ENCODE measurements at regions not wholly inside any gene's neighbourhood (a gene's known extent, or its start where the extent isn't known, plus 50 kb on each side); places are given as distances from the start of the nearest gene placed in this dataset.

DNA sequence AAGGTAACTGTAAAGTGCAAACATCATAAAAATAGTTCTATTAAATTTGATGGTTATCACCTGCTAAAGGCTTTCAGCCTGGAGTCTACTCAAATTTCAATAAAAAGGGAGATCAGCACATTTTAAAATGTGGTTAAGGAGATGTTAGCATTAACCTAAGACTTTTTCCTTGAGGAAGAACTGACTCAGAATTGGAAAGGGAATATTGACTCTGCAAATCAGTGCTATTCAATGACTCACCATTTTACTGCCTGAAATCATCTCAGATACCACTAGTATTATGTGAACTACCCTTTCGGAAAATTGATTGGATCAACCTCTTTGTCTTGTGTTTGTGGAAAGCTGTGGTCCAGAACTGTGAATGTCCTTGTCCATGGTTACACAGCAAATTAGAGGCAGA is 113.3 kb downstream of the ADRB2 start:
- TF ChIP-seq, protein P1, sequence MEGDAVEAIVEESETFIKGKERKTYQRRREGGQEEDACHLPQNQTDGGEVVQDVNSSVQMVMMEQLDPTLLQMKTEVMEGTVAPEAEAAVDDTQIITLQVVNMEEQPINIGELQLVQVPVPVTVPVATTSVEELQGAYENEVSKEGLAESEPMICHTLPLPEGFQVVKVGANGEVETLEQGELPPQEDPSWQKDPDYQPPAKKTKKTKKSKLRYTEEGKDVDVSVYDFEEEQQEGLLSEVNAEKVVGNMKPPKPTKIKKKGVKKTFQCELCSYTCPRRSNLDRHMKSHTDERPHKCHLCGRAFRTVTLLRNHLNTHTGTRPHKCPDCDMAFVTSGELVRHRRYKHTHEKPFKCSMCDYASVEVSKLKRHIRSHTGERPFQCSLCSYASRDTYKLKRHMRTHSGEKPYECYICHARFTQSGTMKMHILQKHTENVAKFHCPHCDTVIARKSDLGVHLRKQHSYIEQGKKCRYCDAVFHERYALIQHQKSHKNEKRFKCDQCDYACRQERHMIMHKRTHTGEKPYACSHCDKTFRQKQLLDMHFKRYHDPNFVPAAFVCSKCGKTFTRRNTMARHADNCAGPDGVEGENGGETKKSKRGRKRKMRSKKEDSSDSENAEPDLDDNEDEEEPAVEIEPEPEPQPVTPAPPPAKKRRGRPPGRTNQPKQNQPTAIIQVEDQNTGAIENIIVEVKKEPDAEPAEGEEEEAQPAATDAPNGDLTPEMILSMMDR (IDR thresholded peaks at IDR 0.05) = no peak
- no peak for TF ChIP-seq PBX3 (IDR thresholded peaks at IDR 0.05)
- no peak for TF ChIP-seq KDM5A (IDR thresholded peaks at IDR 0.05)
- TF ChIP-seq POLR2AphosphoS2 (conservative IDR thresholded peaks at IDR 0.05; ENCODE audit: low read length) = no peak
- no peak for TF ChIP-seq CEBPB (IDR thresholded peaks at IDR 0.05)
- TF ChIP-seq FOSB (CRISPR knock-in tag; IDR thresholded peaks at IDR 0.05) = no peak
- TF ChIP-seq USF2 (IDR thresholded peaks at IDR 0.05) = no peak
- no peak for TF ChIP-seq RCOR1 (IDR thresholded peaks at IDR 0.05; ENCODE audit: low read depth, low read length)
- no peak for TF ChIP-seq PHF8 (IDR thresholded peaks at IDR 0.05; ENCODE audit: borderline replicate concordance, low read depth)
- TF ChIP-seq SMC3 (IDR thresholded peaks at IDR 0.05) = no peak

All from A549 (cell line).